HCT116 (cell line): ENCODE measurements at regions not wholly inside any gene's neighbourhood (a gene's known extent, or its start where the extent isn't known, plus 50 kb on each side); places are given as distances from the start of the nearest gene placed in this dataset.

Source experiments
- ATAC-seq: fragments of 200-7000 bp; cut with Tn5 transposase; 2 replicates; pipeline ENCODE4 v1.9.1; 2020; ENCODE audit warnings: mild to moderate bottlenecking, moderate library complexity
- BruUV-seq: library from RNA; stranded (reverse); fragments of 400-500 nt; replicated peaks from 2 replicates; lab custom pipeline; 2021; lab: Mats Ljungman, UMichigan
- CTCF ChIA-PET: fragments of 300-600 bp; sonication (Branson Sonifier 250); formaldehyde crosslinking; loops from one replicate; lab custom pipeline; 2021; ENCODE audit warnings: antibody characterized with exemption; lab: Charles Lee
- POLR2A ChIA-PET: fragments of 300-600, 350-600 bp; sonication (Branson Sonifier 250); formaldehyde crosslinking; loops from one replicate; lab custom pipeline; 2021; ENCODE audit warnings: antibody characterized with exemption; lab: Charles Lee
- RAD21 ChIA-PET, 2 experiments: fragments of 300-600 bp; sonication (Branson Sonifier 250); formaldehyde crosslinking; loops; one replicate each; lab custom pipeline; 2023; ENCODE audit warnings: low total read pairs in 2 of 2; ENCODE audit not compliant: uncharacterized antibody in 2 of 2, unreplicated experiment in 2 of 2, low non-redundant PET in 1 of 2; lab: Charles Lee
- DNase-seq: peaks from one replicate; pipeline ENCODE4 v3.0.0-alpha.2; 2010; ENCODE audit warnings: low read depth, low spot score
- H2AFZ ChIP-seq: fragments of 200-600 bp; shearing (Covaris generic), sonication (generic); 2 replicates; pipeline ENCODE4 v1.6.1; 2017; ENCODE audit warnings: low read depth, mixed run types, mixed read lengths, antibody characterized with exemption, low read length; ENCODE audit not compliant: poor library complexity, severe bottlenecking
- H3K27ac ChIP-seq: 2 replicates; pipeline ENCODE4 v1.5.1; 2012; ENCODE audit warnings: low read depth, low read length
- H3K27me3 ChIP-seq: fragments of 200-600 bp; sonication (generic); 2 replicates; pipeline ENCODE4 v1.6.1; 2016; ENCODE audit warnings: mixed run types, low read length, mixed read lengths; ENCODE audit not compliant: insufficient read depth
- H3K36me3 ChIP-seq, 2 experiments: fragments of 200-500 bp in 1 of 2; fragments of 200-600 bp in 1 of 2; sonication (Bioruptor generic) in 1 of 2; sonication (generic) in 1 of 2; 2 replicates each; pipeline versions ENCODE4 v1.5.1 to v1.6.1; 2014 to 2016; ENCODE audit warnings: low read length in 2 of 2, inconsistent platforms in 1 of 2, mixed read lengths in 1 of 2, mixed run types in 1 of 2; ENCODE audit not compliant: insufficient read depth in 2 of 2, control insufficient read depth in 1 of 2
- H3K4me1 ChIP-seq, 2 experiments: fragments of 200-600 bp in 1 of 2; sonication (generic) in 1 of 2; 2 replicates each; pipeline versions ENCODE4 v1.5.1 to v1.6.1; 2012 to 2017; ENCODE audit warnings: low read length in 2 of 2, inconsistent platforms in 1 of 2, mild to moderate bottlenecking in 1 of 2, mixed read lengths in 1 of 2, mixed run types in 1 of 2, moderate library complexity in 1 of 2; ENCODE audit not compliant: insufficient read depth in 2 of 2, control insufficient read depth in 1 of 2
- H3K4me2 ChIP-seq: fragments of 200-600 bp; sonication (generic); 2 replicates; pipeline ENCODE4 v1.6.1; 2017; ENCODE audit warnings: mixed run types, low read length, mixed read lengths
- H3K4me3 ChIP-seq, 2 experiments: fragments of 200-600 bp in 1 of 2; sonication (generic) in 1 of 2; replicated peaks in 1 of 2; 2 replicates each; pipeline ENCODE4 v1.5.1; 2011 to 2016; ENCODE audit warnings: low read length in 2 of 2, control low read depth in 1 of 2, low read depth in 1 of 2, mild to moderate bottlenecking in 1 of 2, mixed read lengths in 1 of 2, mixed run types in 1 of 2
- H3K79me2 ChIP-seq: fragments of 200-600 bp; sonication (generic); 2 replicates; pipeline ENCODE4 v1.6.1; 2017; ENCODE audit warnings: mild to moderate bottlenecking, mixed run types, low read length, moderate library complexity, mixed read lengths; ENCODE audit not compliant: insufficient read depth
- H3K9ac ChIP-seq: fragments of 200-600 bp; sonication (generic); 2 replicates; pipeline ENCODE4 v1.6.1; 2016; ENCODE audit warnings: low read length, mixed read lengths
- H3K9me2 ChIP-seq: fragments of 200-600 bp; sonication (generic), shearing (Covaris generic); 2 replicates; pipeline ENCODE4 v1.6.1; 2017; ENCODE audit warnings: mixed run types, mild to moderate bottlenecking, moderate library complexity; ENCODE audit not compliant: insufficient read depth
- H3K9me3 ChIP-seq, 2 experiments: fragments of 200-500 bp in 1 of 2; fragments of 200-600 bp in 1 of 2; sonication (Bioruptor generic) in 1 of 2; sonication (generic) in 1 of 2; 2 replicates each; pipeline ENCODE4 v1.6.1; 2014 to 2017; ENCODE audit warnings: low read length in 2 of 2, mixed read lengths in 2 of 2, inconsistent platforms in 1 of 2, low read depth in 1 of 2, mild to moderate bottlenecking in 1 of 2, mixed run types in 1 of 2, moderate library complexity in 1 of 2; ENCODE audit not compliant: control insufficient read depth in 1 of 2, insufficient read depth in 1 of 2
- H4K20me1 ChIP-seq: fragments of 200-600 bp; sonication (generic), shearing (Covaris generic); 2 replicates; pipeline ENCODE4 v1.6.1; 2017; ENCODE audit warnings: mixed run types, mild to moderate bottlenecking, moderate library complexity; ENCODE audit not compliant: insufficient read depth
- CBX3 ChIP-seq: IDR thresholded peaks from 2 replicates; pipeline ENCODE4 v1.6.1; 2012; ENCODE audit warnings: low read depth
- ELF1 ChIP-seq: IDR thresholded peaks from 2 replicates; pipeline ENCODE4 v1.6.1; 2012; ENCODE audit warnings: low read depth, borderline replicate concordance
- FOSL1 ChIP-seq: IDR thresholded peaks from 2 replicates; pipeline ENCODE4 v1.6.1; 2012; ENCODE audit warnings: low read depth
- JUND ChIP-seq: IDR thresholded peaks from 2 replicates; pipeline ENCODE4 v1.6.1; 2012
- POLR2AphosphoS5 ChIP-seq: IDR thresholded peaks from 2 replicates; pipeline ENCODE4 v1.6.1; 2011; ENCODE audit warnings: mild to moderate bottlenecking, low read depth, low read length, moderate library complexity
- SIN3A ChIP-seq: IDR thresholded peaks from 2 replicates; pipeline ENCODE4 v1.6.1; 2012; ENCODE audit warnings: low read depth
- SRF ChIP-seq: IDR thresholded peaks from 2 replicates; pipeline ENCODE4 v1.6.1; 2012; ENCODE audit warnings: low read depth
- YY1 ChIP-seq: IDR thresholded peaks from 2 replicates; pipeline ENCODE4 v1.6.1; 2011; ENCODE audit warnings: low read length, low read depth, moderate library complexity, mild to moderate bottlenecking; ENCODE audit not compliant: insufficient replicate concordance; ENCODE audit errors: extremely low read depth
- ZNF274 ChIP-seq: fragments of 200-500 bp; sonication (Bioruptor generic); IDR thresholded peaks from 2 replicates; pipeline ENCODE4 v1.6.1; 2014; ENCODE audit warnings: mild to moderate bottlenecking, low read depth, low read length, inconsistent platforms
- intact Hi-C: fragments of 100-400 bp; cut with micrococcal nuclease; formaldehyde crosslinking; loops from 2 replicates; pipeline ENCODE4 v1.10.0; 2022
- TF ChIP-seq, protein P1 (sequence below), 3 experiments: fragments of 200-600 bp in 1 of 3; sonication (generic) in 1 of 3; IDR thresholded peaks in 2 of 3; conservative IDR thresholded peaks in 1 of 3; 2 replicates each; pipeline ENCODE4 v1.5.1; 2012 to 2017; ENCODE audit warnings: low read depth in 2 of 3, low read length in 2 of 3, antibody characterized with exemption in 1 of 3, borderline replicate concordance in 1 of 3, control low read depth in 1 of 3, mild to moderate bottlenecking in 1 of 3, mixed read lengths in 1 of 3, mixed run types in 1 of 3, moderate library complexity in 1 of 3; ENCODE audit not compliant: insufficient read depth in 1 of 3

DNA sequence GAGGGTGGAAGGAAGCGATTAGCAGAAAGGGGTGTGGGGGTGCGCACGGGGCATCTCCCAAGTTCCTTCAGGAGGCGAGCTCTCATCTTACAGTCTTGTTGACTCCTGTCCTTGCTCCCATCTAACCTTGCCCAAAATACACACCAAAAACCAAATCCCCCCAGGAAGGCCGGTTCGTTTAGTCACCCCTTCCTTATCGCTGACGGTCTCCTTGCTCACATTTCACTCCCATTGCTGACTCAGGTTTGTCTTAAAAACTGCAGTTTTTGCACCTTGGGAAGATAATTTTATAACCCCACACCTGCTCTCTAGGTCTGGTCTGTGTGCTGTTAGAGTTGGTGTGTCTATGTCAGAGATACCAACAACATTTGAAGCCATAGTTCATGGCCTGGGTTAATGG lies 68.1 kb upstream of the F3 start:
- no peak for ATAC-seq
- no TSS peak for BruUV-seq
- Histone ChIP-seq H3K27me3 (no peaks in the 10 kb centered on the region), H3K9ac (no peak overlapping the region), H3K9me3 (no peaks in the 10 kb centered on the region), H3K4me1 (peaks cover 24 to 70% of the 10 kb centered on the region in 2 experiments), H3K36me3 (no peaks in the 10 kb centered on the region), H3K27ac (no peak overlapping the region), H3K79me2 (no peaks in the 10 kb centered on the region), H3K9me2 (no peaks in the 10 kb centered on the region), H2AFZ (no peak overlapping the region), H3K4me3 (no peak overlapping the region), H4K20me1 (no peaks in the 10 kb centered on the region), H3K4me2 (no peak overlapping the region)
- intact Hi-C loops: loop anchor here (5.0 kb wide), 2 partner anchors 103 to 193 kb away; no protein-coding TSS in a partner anchor
- POLR2A ChIA-PET: no interaction called here
- CTCF ChIA-PET: interaction anchor here (0.9 kb wide), 1 partner anchor 9 kb away, joined by 3 read pairs; no protein-coding TSS in a partner anchor
- no peak for DNase-seq
- RAD21 ChIA-PET: no interaction called here
- TF ChIP-seq SIN3A (no peak), ZNF274 (no peak), ELF1 (no peak), POLR2AphosphoS5 (no peak), CBX3 (no peak), JUND (no peak), FOSL1 (no peak), SRF (no peak), YY1 (no peak)
- TF ChIP-seq, protein P1, sequence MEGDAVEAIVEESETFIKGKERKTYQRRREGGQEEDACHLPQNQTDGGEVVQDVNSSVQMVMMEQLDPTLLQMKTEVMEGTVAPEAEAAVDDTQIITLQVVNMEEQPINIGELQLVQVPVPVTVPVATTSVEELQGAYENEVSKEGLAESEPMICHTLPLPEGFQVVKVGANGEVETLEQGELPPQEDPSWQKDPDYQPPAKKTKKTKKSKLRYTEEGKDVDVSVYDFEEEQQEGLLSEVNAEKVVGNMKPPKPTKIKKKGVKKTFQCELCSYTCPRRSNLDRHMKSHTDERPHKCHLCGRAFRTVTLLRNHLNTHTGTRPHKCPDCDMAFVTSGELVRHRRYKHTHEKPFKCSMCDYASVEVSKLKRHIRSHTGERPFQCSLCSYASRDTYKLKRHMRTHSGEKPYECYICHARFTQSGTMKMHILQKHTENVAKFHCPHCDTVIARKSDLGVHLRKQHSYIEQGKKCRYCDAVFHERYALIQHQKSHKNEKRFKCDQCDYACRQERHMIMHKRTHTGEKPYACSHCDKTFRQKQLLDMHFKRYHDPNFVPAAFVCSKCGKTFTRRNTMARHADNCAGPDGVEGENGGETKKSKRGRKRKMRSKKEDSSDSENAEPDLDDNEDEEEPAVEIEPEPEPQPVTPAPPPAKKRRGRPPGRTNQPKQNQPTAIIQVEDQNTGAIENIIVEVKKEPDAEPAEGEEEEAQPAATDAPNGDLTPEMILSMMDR (IDR thresholded peaks at IDR 0.05 in 2 of 3, conservative IDR thresholded peaks at IDR 0.05 in 1 of 3; ENCODE audit: borderline replicate concordance in 1 of 3, insufficient read depth in 1 of 3, low read depth in 2 of 3, low read length in 2 of 3): no peak
